ENCODE measurements at regions not wholly inside any gene's neighbourhood (a gene's known extent, or its start where the extent isn't known, plus 50 kb on each side); places are given as distances from the start of the nearest gene placed in this dataset.

DNA sequence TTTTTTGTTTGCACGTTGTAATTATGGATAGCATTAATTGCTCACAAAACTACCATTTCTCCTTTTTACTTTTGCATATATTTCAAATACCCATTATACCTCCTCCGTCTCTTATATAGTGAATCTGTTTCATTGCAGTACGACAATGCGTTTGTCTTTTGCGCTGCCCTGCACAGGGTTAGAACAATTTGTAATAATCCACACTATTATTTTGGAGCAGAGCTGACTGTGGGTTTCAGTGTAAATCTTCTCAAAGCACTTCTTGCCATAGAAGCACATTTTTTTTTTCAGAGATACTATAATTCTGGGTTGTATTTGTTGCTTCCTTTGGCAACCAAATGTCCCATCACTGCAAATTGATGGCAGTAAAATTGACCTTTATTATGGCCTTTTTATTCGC lies 451.8 kb upstream of the STXBP6 start:
- H3K4me3 ChIP-seq: no peak overlapping the region
- no peaks in the 10 kb centered on the region for H3K27me3 ChIP-seq
- TF ChIP-seq, protein P1, sequence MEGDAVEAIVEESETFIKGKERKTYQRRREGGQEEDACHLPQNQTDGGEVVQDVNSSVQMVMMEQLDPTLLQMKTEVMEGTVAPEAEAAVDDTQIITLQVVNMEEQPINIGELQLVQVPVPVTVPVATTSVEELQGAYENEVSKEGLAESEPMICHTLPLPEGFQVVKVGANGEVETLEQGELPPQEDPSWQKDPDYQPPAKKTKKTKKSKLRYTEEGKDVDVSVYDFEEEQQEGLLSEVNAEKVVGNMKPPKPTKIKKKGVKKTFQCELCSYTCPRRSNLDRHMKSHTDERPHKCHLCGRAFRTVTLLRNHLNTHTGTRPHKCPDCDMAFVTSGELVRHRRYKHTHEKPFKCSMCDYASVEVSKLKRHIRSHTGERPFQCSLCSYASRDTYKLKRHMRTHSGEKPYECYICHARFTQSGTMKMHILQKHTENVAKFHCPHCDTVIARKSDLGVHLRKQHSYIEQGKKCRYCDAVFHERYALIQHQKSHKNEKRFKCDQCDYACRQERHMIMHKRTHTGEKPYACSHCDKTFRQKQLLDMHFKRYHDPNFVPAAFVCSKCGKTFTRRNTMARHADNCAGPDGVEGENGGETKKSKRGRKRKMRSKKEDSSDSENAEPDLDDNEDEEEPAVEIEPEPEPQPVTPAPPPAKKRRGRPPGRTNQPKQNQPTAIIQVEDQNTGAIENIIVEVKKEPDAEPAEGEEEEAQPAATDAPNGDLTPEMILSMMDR (IDR thresholded peaks at IDR 0.05): no peak
- no peaks in the 10 kb centered on the region for H3K9me3 ChIP-seq
- H3K27ac ChIP-seq: no peak overlapping the region
- intact Hi-C loops (cut with DNase I): no loop called here
- H3K36me3 ChIP-seq: no peaks in the 10 kb centered on the region
- H3K4me1 ChIP-seq: no peaks in the 10 kb centered on the region
- DNase-seq (ENCODE audit: low spot score in 2 of 2): no peak

DNA sequence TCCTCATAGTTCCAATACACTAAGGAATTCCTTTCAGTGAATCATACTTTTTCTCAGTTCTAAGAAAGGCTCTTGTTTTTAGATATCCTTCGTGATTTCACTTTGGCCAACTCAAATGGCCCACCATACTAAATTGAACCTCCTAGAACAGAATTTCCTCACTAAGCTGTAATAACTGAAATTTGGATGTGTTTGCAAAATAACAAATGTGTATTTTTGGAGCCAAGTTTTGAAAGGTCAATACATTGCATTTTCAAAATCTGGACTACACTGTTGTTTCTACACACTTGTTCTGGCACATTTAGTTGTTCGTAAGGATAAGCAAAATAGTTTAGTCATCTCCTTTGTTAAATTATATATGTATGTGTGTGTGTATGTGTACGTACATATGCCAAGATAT lies 439.0 kb upstream of the STXBP6 start:
- intact Hi-C loops (cut with DNase I): no loop called here
- Histone ChIP-seq H3K4me3 (no peak overlapping the region), H3K27me3 (no peaks in the 10 kb centered on the region), H3K4me1 (no peaks in the 10 kb centered on the region), H3K27ac (no peak overlapping the region), H3K36me3 (no peaks in the 10 kb centered on the region), H3K9me3 (no peaks in the 10 kb centered on the region)
- DNase-seq (ENCODE audit: low spot score in 2 of 2): no peak
- TF ChIP-seq, protein P1 (IDR thresholded peaks at IDR 0.05): no peak

DNA sequence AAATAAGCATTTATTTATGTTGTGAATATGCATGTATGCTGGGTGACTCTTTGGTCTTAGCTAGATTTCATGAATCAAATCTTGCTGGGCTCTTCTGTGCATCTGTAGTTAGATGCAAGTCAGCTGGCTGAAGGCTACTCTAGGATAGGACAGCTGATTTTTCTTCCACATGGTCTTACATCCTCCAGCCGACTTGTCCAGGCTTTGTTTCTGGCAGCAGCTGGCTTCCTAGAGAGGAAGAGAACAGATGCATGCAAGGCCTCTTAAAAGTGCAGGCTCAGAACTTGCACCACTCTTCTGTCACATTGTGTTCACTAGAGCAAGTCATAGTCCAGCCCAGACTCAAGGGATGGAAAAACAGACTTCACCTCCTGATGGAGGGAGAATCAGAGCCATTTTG lies 435.4 kb upstream of the STXBP6 start:
- no peaks in the 10 kb centered on the region for H3K9me3 ChIP-seq
- no peak for DNase-seq (ENCODE audit: low spot score in 2 of 2)
- no peak overlapping the region for H3K27ac ChIP-seq
- no peaks in the 10 kb centered on the region for H3K27me3 ChIP-seq
- H3K4me1 ChIP-seq: no peaks in the 10 kb centered on the region
- no peak overlapping the region for H3K4me3 ChIP-seq
- TF ChIP-seq, protein P1 (IDR thresholded peaks at IDR 0.05): no peak
- intact Hi-C loops (cut with DNase I): no loop called here
- no peaks in the 10 kb centered on the region for H3K36me3 ChIP-seq

GRCh38 chr14:25484906-25485305 lies 435.0 kb upstream of the STXBP6 start:
- intact Hi-C loops (cut with DNase I): no loop called here
- TF ChIP-seq, protein P1 (IDR thresholded peaks at IDR 0.05): no peak

GRCh38 chr14:25484235-25484634 lies 434.3 kb upstream of the STXBP6 start:
- Histone ChIP-seq H3K4me3 (no peak overlapping the region), H3K27ac (no peak overlapping the region), H3K27me3 (no peaks in the 10 kb centered on the region), H3K4me1 (no peaks in the 10 kb centered on the region), H3K9me3 (no peaks in the 10 kb centered on the region), H3K36me3 (no peaks in the 10 kb centered on the region)
- intact Hi-C loops (cut with DNase I): no loop called here
- no peak for DNase-seq (ENCODE audit: low spot score in 2 of 2)
- TF ChIP-seq, protein P1 (IDR thresholded peaks at IDR 0.05): no peak

More at GRCh38 chr14:25484906-25485305, 435.0 kb upstream of the STXBP6 start:
- H3K9me3 ChIP-seq: no peaks in the 10 kb centered on the region
- no peaks in the 10 kb centered on the region for H3K27me3 ChIP-seq
- no peaks in the 10 kb centered on the region for H3K4me1 ChIP-seq
- H3K4me3 ChIP-seq: no peak overlapping the region
- H3K36me3 ChIP-seq: no peaks in the 10 kb centered on the region
- no peak for DNase-seq (ENCODE audit: low spot score in 2 of 2)
- no peak overlapping the region for H3K27ac ChIP-seq

All from ascending aorta (tissue), 2 donors.